Thyroid gland (tissue), 4 donors: ENCODE measurements at regions not wholly inside any gene's neighbourhood (a gene's known extent, or its start where the extent isn't known, plus 50 kb on each side); places are given as distances from the start of the nearest gene placed in this dataset.

ENCODE experiments used
- CTCF ChIP-seq, 6 experiments: fragments of 200-600 bp in 3 of 6; fragments of 450-650 bp in 3 of 6; sonication (generic) in 3 of 6; IDR thresholded peaks; one replicate each; pipeline ENCODE4 v1.5.1; 2016 to 2019; ENCODE audit warnings: antibody characterized with exemption in 6 of 6, mild to moderate bottlenecking in 2 of 6, inconsistent platforms in 1 of 6, moderate library complexity in 1 of 6
- POLR2A ChIP-seq, 2 donors: fragments of 450-650 bp; IDR thresholded peaks; one replicate each; pipeline ENCODE4 v1.6.1; 2017; ENCODE audit warnings: antibody characterized with exemption in 2 of 2, mild to moderate bottlenecking in 2 of 2, moderate library complexity in 1 of 2

- TF ChIP-seq CTCF (IDR thresholded peaks at IDR 0.05) (no peak), POLR2A (IDR thresholded peaks at IDR 0.05) (no peak)
These were observed 741.0 kb upstream of the NCAM2 start for GRCh38 chr21:20257052-20257740.
